K562 (cell line): ENCODE measurements at regions not wholly inside any gene's neighbourhood (a gene's known extent, or its start where the extent isn't known, plus 50 kb on each side); places are given as distances from the start of the nearest gene placed in this dataset.
A peak's percentile ranks its signal among the peaks of the same experiment; 100 is the strongest.

Experiments used
- ATAC-seq: fragments of 200-7000 bp; cut with Tn5 transposase; 3 replicates; pipeline ENCODE4 v1.9.1; 2020; ENCODE audit warnings: moderate library complexity
- BruUV-seq: library from RNA; stranded (reverse); fragments of 400-500 nt; replicated peaks from 2 replicates; lab custom pipeline; 2021; lab: Mats Ljungman, UMichigan
- CTCF ChIA-PET: fragments of 300-600 bp; formaldehyde crosslinking; extraction: SDS; loops from one replicate; lab custom pipeline; 2021; ENCODE audit warnings: low intra/inter-chr PET ratio; lab: Yijun Ruan, JAX
- POLR2A ChIA-PET: fragments of 300-600, 350-650 bp; sonication (Branson Sonifier 250); formaldehyde crosslinking; extraction: SDS; loops from one replicate; lab custom pipeline; 2021; ENCODE audit warnings: antibody characterized with exemption, inconsistent platforms; lab: Yijun Ruan, JAX
- DNase-seq, 4 experiments: peaks; one replicate each; pipeline versions ENCODE4 v3.0.0 to v3.0.0-alpha.2; 2011 to 2018; ENCODE audit warnings: low spot score in 3 of 4, mixed read lengths in 3 of 4; ENCODE audit errors: extremely low read depth in 1 of 4
- FAIRE-seq: peaks from 2 replicates; lab custom pipeline; 2011; peaks lifted over from hg19 to GRCh38; lab: Jason Lieb, UNC
- H2AFZ ChIP-seq: 2 replicates; pipeline ENCODE4 v1.6.0; 2011; ENCODE audit warnings: low read depth, low read length, control low read depth, inconsistent platforms
- H3K27ac ChIP-seq: fragments of 200-600 bp; 3 replicates; pipeline ENCODE4 v1.8.0; 2011; ENCODE audit warnings: low read depth, mild to moderate bottlenecking, control low read depth, inconsistent platforms, low read length, moderate library complexity, mixed read lengths; ENCODE audit errors: extremely low read depth
- H3K27me3 ChIP-seq, 2 experiments: fragments of 300-600 bp in 1 of 2; 2 replicates in 1 of 2; 3 replicates in 1 of 2; pipeline versions ENCODE4 v1.6.0 to v1.8.0; 2011; ENCODE audit warnings: inconsistent platforms in 2 of 2, low read length in 2 of 2, mild to moderate bottlenecking in 1 of 2, mixed read lengths in 1 of 2, moderate library complexity in 1 of 2; ENCODE audit not compliant: control insufficient read depth in 2 of 2, insufficient read depth in 2 of 2
- H3K36me3 ChIP-seq: fragments of 300-600 bp; 3 replicates; pipeline ENCODE4 v1.8.0; 2011; ENCODE audit warnings: mild to moderate bottlenecking, low read length, inconsistent platforms; ENCODE audit not compliant: control insufficient read depth, insufficient read depth
- H3K4me1 ChIP-seq, 2 experiments: fragments of 200-600 bp in 1 of 2; replicated peaks in 1 of 2; 2 replicates in 1 of 2; 3 replicates in 1 of 2; pipeline versions ENCODE4 v1.5.1 to v1.8.0; 2011; ENCODE audit warnings: inconsistent platforms in 2 of 2, low read length in 2 of 2, mild to moderate bottlenecking in 1 of 2, mixed read lengths in 1 of 2, moderate library complexity in 1 of 2; ENCODE audit not compliant: control insufficient read depth in 2 of 2, insufficient read depth in 2 of 2
- H3K4me2 ChIP-seq: 2 replicates; pipeline ENCODE4 v1.6.1; 2011; ENCODE audit warnings: low read length, control low read depth, inconsistent platforms, mixed read lengths; ENCODE audit not compliant: insufficient read depth
- H3K4me3 ChIP-seq: fragments of 200-600 bp; sonication (generic), shearing (Covaris generic); 2 replicates; pipeline ENCODE4 v1.5.1; 2016; ENCODE audit warnings: control low read depth, inconsistent platforms
- H3K79me2 ChIP-seq: fragments of 200-600 bp; 3 replicates; pipeline ENCODE4 v1.8.0; 2011; ENCODE audit warnings: low read length, inconsistent platforms; ENCODE audit not compliant: control insufficient read depth, insufficient read depth
- H3K9ac ChIP-seq, 2 experiments: 2 replicates each; pipeline versions ENCODE4 v1.6.0 to v1.6.1; 2011; ENCODE audit warnings: low read depth in 2 of 2, low read length in 2 of 2, control low read depth in 1 of 2, inconsistent platforms in 1 of 2, mild to moderate bottlenecking in 1 of 2, mixed read lengths in 1 of 2; ENCODE audit not compliant: insufficient read depth in 1 of 2
- H3K9me1 ChIP-seq: one replicate; pipeline ENCODE4 v1.6.0; 2011; ENCODE audit warnings: inconsistent platforms, mild to moderate bottlenecking, low read length, moderate library complexity; ENCODE audit not compliant: control insufficient read depth, insufficient read depth
- H3K9me3 ChIP-seq: replicated peaks from 2 replicates; pipeline ENCODE4 v1.5.1; 2011; ENCODE audit warnings: low read depth, low read length, inconsistent platforms; ENCODE audit not compliant: control insufficient read depth, insufficient read depth
- H4K20me1 ChIP-seq: replicated peaks from 2 replicates; pipeline ENCODE4 v1.6.1; 2011; ENCODE audit warnings: low read length, inconsistent platforms, mixed read lengths; ENCODE audit not compliant: control insufficient read depth, insufficient read depth
- JUN ChIP-seq, 2 experiments: sonication (generic) in 1 of 2; formaldehyde crosslinking in 1 of 2; IDR thresholded peaks; 2 replicates each; pipeline versions ENCODE4 v1.6.1 to v1.8.0; 2012 to 2022; ENCODE audit warnings: borderline replicate concordance in 2 of 2, mild to moderate bottlenecking in 2 of 2, improper control_type of control experiment in 1 of 2, low read depth in 1 of 2, low read length in 1 of 2, missing genetic modification reagents in 1 of 2
- TOE1 ChIP-seq, 2 experiments: fragments of 450-650 bp in 1 of 2; sonication (generic) in 1 of 2; formaldehyde crosslinking in 1 of 2; IDR thresholded peaks; 2 replicates each; pipeline versions ENCODE4 v1.7.1 to v1.8.0; 2016 to 2022; ENCODE audit warnings: borderline replicate concordance in 2 of 2, mild to moderate bottlenecking in 2 of 2, antibody characterized with exemption in 1 of 2, inconsistent platforms in 1 of 2, low read depth in 1 of 2, missing genetic modification reagents in 1 of 2, moderate library complexity in 1 of 2
- XRCC3 ChIP-seq: fragments of 450-650 bp; IDR thresholded peaks from 2 replicates; pipeline ENCODE4 v1.6.1; 2017; ENCODE audit warnings: mild to moderate bottlenecking, moderate library complexity
- ZFP36 ChIP-seq: fragments of 150-350 bp; IDR thresholded peaks from 2 replicates; pipeline ENCODE4 v1.6.1; 2018; ENCODE audit warnings: low read length, low read depth; ENCODE audit not compliant: partially characterized antibody
- WGBS: fragments of 100-300 bp; shearing (Covaris generic); methylation state at CpG from one replicate; pipeline ENCODE4 v1.1.6; 2016; ENCODE audit warnings: low coverage, mixed read lengths; ENCODE audit not compliant: insufficient coverage; ENCODE audit errors: missing lambda C conversion rate; 5-methylcytosine and 5-hydroxymethylcytosine counted together
- in situ Hi-C: fragments of 300-500 bp; cut with MboI; formaldehyde crosslinking; loops from 4 replicates; pipeline ENCODE4 v1.15.0; 2018; ENCODE audit warnings: inconsistent platforms, mixed read lengths
- intact Hi-C: fragments of 100-400 bp; cut with micrococcal nuclease; formaldehyde crosslinking; loops from 2 replicates; pipeline ENCODE4 v1.14.2; 2022
- TF ChIP-seq, protein P1 (sequence below): fragments of 450-650 bp; formaldehyde crosslinking; conservative IDR thresholded peaks from 2 replicates; pipeline ENCODE4 v1.4.0; 2022; ENCODE audit warnings: mild to moderate bottlenecking, missing genetic modification characterization
- TF ChIP-seq, protein P2 (sequence below): fragments of 450-650 bp; formaldehyde crosslinking; IDR thresholded peaks from 2 replicates; pipeline ENCODE4 v1.4.0; 2022; ENCODE audit warnings: missing genetic modification characterization
- TF ChIP-seq, protein P3 (sequence below): sonication (generic); formaldehyde crosslinking; IDR thresholded peaks from 2 replicates; pipeline ENCODE4 v1.8.0; 2023; ENCODE audit warnings: mild to moderate bottlenecking, missing genetic modification reagents
- TF ChIP-seq, protein P4 (sequence below), 3 experiments: IDR thresholded peaks in 2 of 3; conservative IDR thresholded peaks in 1 of 3; 2 replicates each; pipeline ENCODE4 v1.5.1; 2011 to 2012; ENCODE audit warnings: low read length in 3 of 3, mild to moderate bottlenecking in 3 of 3, control low read depth in 2 of 3, improper control_type of control experiment in 1 of 3, inconsistent platforms in 1 of 3, low read depth in 1 of 3, mixed read lengths in 1 of 3, moderate library complexity in 1 of 3; ENCODE audit not compliant: insufficient read depth in 2 of 3
- TF ChIP-seq, protein P5 (sequence below), 2 experiments: IDR thresholded peaks in 1 of 2; conservative IDR thresholded peaks in 1 of 2; 2 replicates each; pipeline ENCODE4 v1.6.1; 2016; ENCODE audit warnings: low read depth in 2 of 2, mild to moderate bottlenecking in 1 of 2, missing compliant biosample characterization in 1 of 2, missing genetic modification characterization in 1 of 2, moderate library complexity in 1 of 2

DNA sequence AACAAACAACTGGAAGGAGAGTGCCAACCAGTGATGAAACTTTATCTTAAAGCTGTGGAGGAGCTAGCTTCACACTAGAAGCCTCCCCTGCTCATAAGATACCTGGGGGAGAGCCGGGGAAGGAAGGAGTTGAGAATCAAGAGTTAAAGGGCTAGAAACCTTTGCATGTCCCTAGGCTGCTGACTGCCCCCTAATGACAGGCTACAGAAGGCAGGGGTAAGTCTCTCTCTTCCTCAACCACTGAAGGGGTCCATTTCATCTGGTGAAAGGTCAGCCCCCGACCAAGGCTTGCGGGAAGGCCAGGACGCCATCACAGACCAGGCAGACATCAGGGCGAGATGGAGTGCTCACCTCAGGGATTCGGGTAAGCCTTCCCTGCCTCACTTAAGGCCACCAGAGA is 65.6 kb upstream of the GRHL3 start:
- Histone ChIP-seq H3K9me1 (no peaks in the 10 kb centered on the region), H3K27me3 (peaks cover 7 to 26% of the 10 kb centered on the region in 2 experiments; a peak in 4 of 5 replicates), H3K27ac (no peak overlapping the region), H3K79me2 (no peaks in the 10 kb centered on the region), H3K4me2 (no peak overlapping the region), H3K9ac (no peak overlapping the region), H2AFZ (peak overlapping the region; percentile 67), H3K36me3 (no peaks in the 10 kb centered on the region), H3K4me3 (no peak overlapping the region), H4K20me1 (no peaks in the 10 kb centered on the region), H3K9me3 (no peaks in the 10 kb centered on the region), H3K4me1 (peaks cover 4 to 9% of the 10 kb centered on the region in 2 experiments; a peak in 3 of 5 replicates)
- intact Hi-C loops (no loop called here), in situ Hi-C loops (no loop called here)
- peak; percentile 40 for ATAC-seq
- no peak for DNase-seq
- peak; percentile 6 for FAIRE-seq
- CTCF ChIA-PET = no interaction called here
- WGBS = 24% methylated on average over 6 of the region's 6 CpGs
- TF ChIP-seq ZFP36 (no peak), JUN (IDR thresholded peaks at IDR 0.05; ENCODE audit: borderline replicate concordance, low read depth, low read length) (no peak), JUN (CRISPR knock-in tag; IDR thresholded peaks at IDR 0.05; ENCODE audit: borderline replicate concordance) (no peak), XRCC3 (no peak), TOE1 (IDR thresholded peaks at IDR 0.05; ENCODE audit: borderline replicate concordance) (no peak), TOE1 (CRISPR knock-in tag; IDR thresholded peaks at IDR 0.05; ENCODE audit: borderline replicate concordance, low read depth) (no peak)
- TF ChIP-seq, protein P1, sequence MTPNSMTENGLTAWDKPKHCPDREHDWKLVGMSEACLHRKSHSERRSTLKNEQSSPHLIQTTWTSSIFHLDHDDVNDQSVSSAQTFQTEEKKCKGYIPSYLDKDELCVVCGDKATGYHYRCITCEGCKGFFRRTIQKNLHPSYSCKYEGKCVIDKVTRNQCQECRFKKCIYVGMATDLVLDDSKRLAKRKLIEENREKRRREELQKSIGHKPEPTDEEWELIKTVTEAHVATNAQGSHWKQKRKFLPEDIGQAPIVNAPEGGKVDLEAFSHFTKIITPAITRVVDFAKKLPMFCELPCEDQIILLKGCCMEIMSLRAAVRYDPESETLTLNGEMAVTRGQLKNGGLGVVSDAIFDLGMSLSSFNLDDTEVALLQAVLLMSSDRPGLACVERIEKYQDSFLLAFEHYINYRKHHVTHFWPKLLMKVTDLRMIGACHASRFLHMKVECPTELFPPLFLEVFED (CRISPR knock-in tag) = no peak
- TF ChIP-seq, protein P2, sequence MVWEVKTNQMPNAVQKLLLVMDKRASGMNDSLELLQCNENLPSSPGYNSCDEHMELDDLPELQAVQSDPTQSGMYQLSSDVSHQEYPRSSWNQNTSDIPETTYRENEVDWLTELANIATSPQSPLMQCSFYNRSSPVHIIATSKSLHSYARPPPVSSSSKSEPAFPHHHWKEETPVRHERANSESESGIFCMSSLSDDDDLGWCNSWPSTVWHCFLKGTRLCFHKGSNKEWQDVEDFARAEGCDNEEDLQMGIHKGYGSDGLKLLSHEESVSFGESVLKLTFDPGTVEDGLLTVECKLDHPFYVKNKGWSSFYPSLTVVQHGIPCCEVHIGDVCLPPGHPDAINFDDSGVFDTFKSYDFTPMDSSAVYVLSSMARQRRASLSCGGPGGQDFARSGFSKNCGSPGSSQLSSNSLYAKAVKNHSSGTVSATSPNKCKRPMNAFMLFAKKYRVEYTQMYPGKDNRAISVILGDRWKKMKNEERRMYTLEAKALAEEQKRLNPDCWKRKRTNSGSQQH (CRISPR knock-in tag) = no peak
- TF ChIP-seq, protein P3, sequence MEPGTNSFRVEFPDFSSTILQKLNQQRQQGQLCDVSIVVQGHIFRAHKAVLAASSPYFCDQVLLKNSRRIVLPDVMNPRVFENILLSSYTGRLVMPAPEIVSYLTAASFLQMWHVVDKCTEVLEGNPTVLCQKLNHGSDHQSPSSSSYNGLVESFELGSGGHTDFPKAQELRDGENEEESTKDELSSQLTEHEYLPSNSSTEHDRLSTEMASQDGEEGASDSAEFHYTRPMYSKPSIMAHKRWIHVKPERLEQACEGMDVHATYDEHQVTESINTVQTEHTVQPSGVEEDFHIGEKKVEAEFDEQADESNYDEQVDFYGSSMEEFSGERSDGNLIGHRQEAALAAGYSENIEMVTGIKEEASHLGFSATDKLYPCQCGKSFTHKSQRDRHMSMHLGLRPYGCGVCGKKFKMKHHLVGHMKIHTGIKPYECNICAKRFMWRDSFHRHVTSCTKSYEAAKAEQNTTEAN (CRISPR knock-in tag) = no peak
- TF ChIP-seq, protein P4, sequence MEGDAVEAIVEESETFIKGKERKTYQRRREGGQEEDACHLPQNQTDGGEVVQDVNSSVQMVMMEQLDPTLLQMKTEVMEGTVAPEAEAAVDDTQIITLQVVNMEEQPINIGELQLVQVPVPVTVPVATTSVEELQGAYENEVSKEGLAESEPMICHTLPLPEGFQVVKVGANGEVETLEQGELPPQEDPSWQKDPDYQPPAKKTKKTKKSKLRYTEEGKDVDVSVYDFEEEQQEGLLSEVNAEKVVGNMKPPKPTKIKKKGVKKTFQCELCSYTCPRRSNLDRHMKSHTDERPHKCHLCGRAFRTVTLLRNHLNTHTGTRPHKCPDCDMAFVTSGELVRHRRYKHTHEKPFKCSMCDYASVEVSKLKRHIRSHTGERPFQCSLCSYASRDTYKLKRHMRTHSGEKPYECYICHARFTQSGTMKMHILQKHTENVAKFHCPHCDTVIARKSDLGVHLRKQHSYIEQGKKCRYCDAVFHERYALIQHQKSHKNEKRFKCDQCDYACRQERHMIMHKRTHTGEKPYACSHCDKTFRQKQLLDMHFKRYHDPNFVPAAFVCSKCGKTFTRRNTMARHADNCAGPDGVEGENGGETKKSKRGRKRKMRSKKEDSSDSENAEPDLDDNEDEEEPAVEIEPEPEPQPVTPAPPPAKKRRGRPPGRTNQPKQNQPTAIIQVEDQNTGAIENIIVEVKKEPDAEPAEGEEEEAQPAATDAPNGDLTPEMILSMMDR (IDR thresholded peaks at IDR 0.05 in 2 of 3, conservative IDR thresholded peaks at IDR 0.05 in 1 of 3; ENCODE audit: insufficient read depth in 2 of 3, low read depth in 1 of 3, low read length in 3 of 3) = peak in 2 of 3 experiments; percentile 29 to 33; a peak in 2 of 6 replicates
- TF ChIP-seq, protein P5, sequence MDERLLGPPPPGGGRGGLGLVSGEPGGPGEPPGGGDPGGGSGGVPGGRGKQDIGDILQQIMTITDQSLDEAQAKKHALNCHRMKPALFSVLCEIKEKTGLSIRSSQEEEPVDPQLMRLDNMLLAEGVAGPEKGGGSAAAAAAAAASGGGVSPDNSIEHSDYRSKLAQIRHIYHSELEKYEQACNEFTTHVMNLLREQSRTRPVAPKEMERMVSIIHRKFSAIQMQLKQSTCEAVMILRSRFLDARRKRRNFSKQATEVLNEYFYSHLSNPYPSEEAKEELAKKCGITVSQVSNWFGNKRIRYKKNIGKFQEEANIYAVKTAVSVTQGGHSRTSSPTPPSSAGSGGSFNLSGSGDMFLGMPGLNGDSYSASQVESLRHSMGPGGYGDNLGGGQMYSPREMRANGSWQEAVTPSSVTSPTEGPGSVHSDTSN (CRISPR knock-in tag; IDR thresholded peaks at IDR 0.05; ENCODE audit: low read depth) = no peak
- TF ChIP-seq, protein P5 (tag; conservative IDR thresholded peaks at IDR 0.05; ENCODE audit: low read depth) = no peak
- BruUV-seq = no TSS peak
- POLR2A ChIA-PET = interaction anchor here (0.5 kb wide), 1 partner anchor 25 kb away, joined by 4 read pairs; no protein-coding TSS in a partner anchor
